ENCODE measurements at regions not wholly inside any gene's neighbourhood (a gene's known extent, or its start where the extent isn't known, plus 50 kb on each side); places are given as distances from the start of the nearest gene placed in this dataset.

DNA sequence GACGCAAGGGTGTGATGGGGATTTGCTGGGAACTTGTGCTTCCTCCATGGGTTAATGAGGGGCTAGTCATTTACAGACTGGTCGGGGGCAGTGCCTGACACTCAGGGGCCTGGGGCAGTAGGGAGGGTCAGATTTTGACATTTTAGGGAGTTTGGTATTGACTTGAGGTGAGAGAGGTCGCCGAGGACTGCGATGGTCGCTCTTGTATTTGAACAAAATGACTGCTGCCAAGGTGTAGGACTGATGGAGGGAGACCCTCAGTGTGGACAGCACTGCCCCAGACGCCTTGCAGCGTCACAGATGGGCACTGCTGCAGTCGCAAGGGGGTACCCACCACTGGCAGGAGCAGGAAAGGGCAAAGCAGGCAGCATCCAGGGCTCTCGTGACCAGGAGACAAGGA is 182.9 kb downstream of the RTP5 start:
- WGBS, 2 donors, result 80 to 84% methylated on average over 10 of the region's 10 CpGs
- TF ChIP-seq POLR2A (IDR thresholded peaks at IDR 0.05) (no peak), EP300 (IDR thresholded peaks at IDR 0.05) (no peak)
- H3K27ac ChIP-seq, result no peak overlapping the region
- H3K9me3 ChIP-seq, result no peaks in the 10 kb centered on the region
- no peaks in the 10 kb centered on the region for H3K36me3 ChIP-seq
- H3K4me3 ChIP-seq, result no peak overlapping the region
- peaks cover 0 to 4% of the 10 kb centered on the region in 2 donors for H3K27me3 ChIP-seq
- no peak for DNase-seq (ENCODE audit: low spot score in 2 of 2)
- H3K4me1 ChIP-seq, result no peaks in the 10 kb centered on the region

DNA sequence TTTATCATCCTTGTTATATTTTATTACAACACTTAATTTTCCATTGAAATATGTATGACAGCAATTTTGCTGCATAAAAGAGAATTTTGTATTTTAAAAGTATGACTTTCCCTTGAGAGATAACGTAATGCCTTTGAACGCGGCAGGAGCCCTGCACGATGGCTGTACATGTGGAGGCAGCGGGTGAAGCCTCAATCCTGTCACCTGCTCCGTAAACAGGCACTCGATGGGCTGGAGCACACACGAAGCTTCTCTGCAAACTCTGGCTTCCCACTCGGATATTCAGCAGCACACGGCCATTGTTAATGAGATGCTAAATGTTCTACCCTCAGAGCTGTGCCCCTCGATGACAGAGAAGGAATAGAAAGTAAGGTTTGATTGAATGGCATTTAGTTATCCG is 184.4 kb downstream of the RTP5 start:
- H3K27ac ChIP-seq, result no peak overlapping the region
- H3K9me3 ChIP-seq, result no peaks in the 10 kb centered on the region
- H3K27me3 ChIP-seq, result no peaks in the 10 kb centered on the region
- no peak for TF ChIP-seq POLR2A (IDR thresholded peaks at IDR 0.05)
- TF ChIP-seq, protein P1, sequence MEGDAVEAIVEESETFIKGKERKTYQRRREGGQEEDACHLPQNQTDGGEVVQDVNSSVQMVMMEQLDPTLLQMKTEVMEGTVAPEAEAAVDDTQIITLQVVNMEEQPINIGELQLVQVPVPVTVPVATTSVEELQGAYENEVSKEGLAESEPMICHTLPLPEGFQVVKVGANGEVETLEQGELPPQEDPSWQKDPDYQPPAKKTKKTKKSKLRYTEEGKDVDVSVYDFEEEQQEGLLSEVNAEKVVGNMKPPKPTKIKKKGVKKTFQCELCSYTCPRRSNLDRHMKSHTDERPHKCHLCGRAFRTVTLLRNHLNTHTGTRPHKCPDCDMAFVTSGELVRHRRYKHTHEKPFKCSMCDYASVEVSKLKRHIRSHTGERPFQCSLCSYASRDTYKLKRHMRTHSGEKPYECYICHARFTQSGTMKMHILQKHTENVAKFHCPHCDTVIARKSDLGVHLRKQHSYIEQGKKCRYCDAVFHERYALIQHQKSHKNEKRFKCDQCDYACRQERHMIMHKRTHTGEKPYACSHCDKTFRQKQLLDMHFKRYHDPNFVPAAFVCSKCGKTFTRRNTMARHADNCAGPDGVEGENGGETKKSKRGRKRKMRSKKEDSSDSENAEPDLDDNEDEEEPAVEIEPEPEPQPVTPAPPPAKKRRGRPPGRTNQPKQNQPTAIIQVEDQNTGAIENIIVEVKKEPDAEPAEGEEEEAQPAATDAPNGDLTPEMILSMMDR (IDR thresholded peaks at IDR 0.05), result no peak
- no peak for TF ChIP-seq EP300 (IDR thresholded peaks at IDR 0.05)
- H3K36me3 ChIP-seq, result no peaks in the 10 kb centered on the region
- DNase-seq (ENCODE audit: low spot score in 2 of 2), result no peak
- H3K4me1 ChIP-seq, result no peaks in the 10 kb centered on the region
- 81 to 85% methylated on average over 12 of the region's 12 CpGs for WGBS, 2 donors
- H3K4me3 ChIP-seq, result no peak overlapping the region

DNA sequence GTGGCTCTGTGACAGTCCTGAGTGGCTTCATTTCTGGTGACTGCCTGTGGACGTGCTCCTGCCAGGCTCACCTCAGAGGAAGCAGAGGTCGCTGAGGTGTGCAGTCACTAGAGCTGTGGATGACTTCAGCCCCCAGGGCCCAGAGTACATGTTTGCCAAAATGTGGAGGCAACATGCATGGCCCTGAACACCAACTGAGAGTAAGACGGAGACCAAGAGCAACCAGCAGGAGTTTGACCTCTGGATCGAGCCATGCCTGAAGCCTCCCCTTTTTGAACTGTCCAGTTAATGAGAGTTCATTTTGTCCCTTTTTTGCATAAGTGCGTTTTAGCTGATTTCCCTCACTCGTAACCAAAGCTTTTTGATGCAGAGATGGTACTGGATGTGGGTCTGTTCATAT is 184.9 kb downstream of the RTP5 start:
- no peaks in the 10 kb centered on the region for H3K27me3 ChIP-seq
- no peak overlapping the region for H3K27ac ChIP-seq
- no peak for DNase-seq (ENCODE audit: low spot score in 2 of 2)
- TF ChIP-seq, protein P1 (IDR thresholded peaks at IDR 0.05), result no peak
- TF ChIP-seq POLR2A (IDR thresholded peaks at IDR 0.05) (no peak), EP300 (IDR thresholded peaks at IDR 0.05) (no peak)
- H3K4me1 ChIP-seq, result no peaks in the 10 kb centered on the region
- no peaks in the 10 kb centered on the region for H3K9me3 ChIP-seq
- H3K36me3 ChIP-seq, result no peaks in the 10 kb centered on the region
- no peak overlapping the region for H3K4me3 ChIP-seq
- WGBS, 2 donors, result 84 to 90% methylated on average over 6 of the region's 6 CpGs

DNA sequence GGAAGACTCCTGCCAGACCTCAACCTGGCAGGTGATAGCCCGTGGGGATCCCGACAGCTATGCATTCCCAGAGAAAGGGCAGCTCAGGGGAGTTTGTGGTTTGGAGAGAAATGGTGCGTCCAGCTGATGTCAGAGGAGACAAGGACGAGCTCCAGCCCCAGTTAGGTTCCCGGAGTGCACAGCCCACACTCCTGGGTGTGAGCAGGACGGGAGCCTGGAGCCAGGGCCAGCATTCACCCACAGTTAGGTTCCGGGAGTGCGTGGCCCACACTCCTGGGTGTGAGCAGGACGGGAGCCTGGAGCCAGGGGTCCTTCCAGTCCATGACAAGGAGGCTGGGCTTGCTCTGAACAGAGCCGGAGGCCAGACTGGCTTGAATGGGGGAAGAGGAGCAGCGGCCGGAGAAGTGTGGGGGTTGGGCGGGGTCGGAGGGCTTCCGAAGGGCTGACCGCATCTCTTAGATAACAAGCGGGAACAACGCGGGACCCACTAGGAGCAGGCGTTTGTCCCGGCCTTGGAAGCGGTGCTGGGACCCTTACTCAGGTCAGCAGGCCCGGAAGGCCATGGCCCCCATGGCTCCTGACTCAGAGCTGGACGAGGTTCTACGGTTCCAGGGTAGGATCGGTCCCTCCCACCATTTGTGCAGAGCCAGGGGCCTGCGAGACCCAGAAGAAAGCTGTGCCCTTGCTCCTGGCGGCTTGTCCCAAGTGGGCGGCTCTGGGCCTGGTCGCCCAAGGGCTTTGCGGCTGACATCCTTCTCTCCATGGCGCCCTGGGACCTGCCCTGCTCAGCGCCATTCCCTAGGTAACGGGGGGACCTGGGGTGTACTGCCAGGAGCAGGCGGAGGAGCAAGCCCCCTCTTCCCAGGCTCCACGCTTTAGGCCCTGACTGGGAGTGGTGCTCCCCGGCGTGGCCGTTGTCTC is 185.6 kb downstream of the RTP5 start:
- no peak overlapping the region for H3K27ac ChIP-seq
- H3K27me3 ChIP-seq, result no peaks in the 10 kb centered on the region
- H3K4me3 ChIP-seq, result no peak overlapping the region
- no peaks in the 10 kb centered on the region for H3K36me3 ChIP-seq
- H3K4me1 ChIP-seq, result no peaks in the 10 kb centered on the region
- TF ChIP-seq, protein P1 (IDR thresholded peaks at IDR 0.05), result no peak
- peaks cover 0 to 1% (median 0%) of the 10 kb centered on the region in 4 donors for H3K9me3 ChIP-seq
- no peak for DNase-seq (ENCODE audit: low spot score in 2 of 2)
- WGBS, 2 donors, result 88% methylated on average over 26 to 37 of the region's 39 CpGs

DNA sequence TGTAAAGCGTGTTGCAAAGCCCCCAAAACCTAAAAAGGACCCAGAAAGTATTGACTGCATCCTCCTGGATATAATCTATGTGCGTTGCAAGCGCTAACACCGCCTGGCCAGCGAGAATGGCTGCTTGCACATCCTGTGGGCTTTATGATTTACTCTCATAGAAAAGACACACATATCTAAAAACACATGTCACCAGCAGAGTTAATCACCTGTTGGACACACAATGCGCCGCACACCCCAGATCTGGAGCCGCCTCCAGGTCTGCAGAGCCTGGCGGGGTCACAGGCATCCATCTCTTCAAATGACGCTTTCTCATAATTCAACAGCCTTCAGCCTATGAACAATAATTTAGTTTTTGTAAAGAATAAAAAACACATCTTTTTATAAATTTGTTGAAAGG is 186.5 kb downstream of the RTP5 start:
- TF ChIP-seq EP300 (IDR thresholded peaks at IDR 0.05) (no peak), POLR2A (IDR thresholded peaks at IDR 0.05) (no peak)
- no peak for DNase-seq (ENCODE audit: low spot score in 2 of 2)
- Histone ChIP-seq H3K4me3 (no peak overlapping the region), H3K27ac (no peak overlapping the region), H3K4me1 (no peaks in the 10 kb centered on the region), H3K9me3 (peaks cover 0 to 5% (median 0%) of the 10 kb centered on the region in 4 donors), H3K36me3 (no peaks in the 10 kb centered on the region), H3K27me3 (no peaks in the 10 kb centered on the region)
- 87% methylated on average over 10 of the region's 10 CpGs for WGBS, 2 donors

DNA sequence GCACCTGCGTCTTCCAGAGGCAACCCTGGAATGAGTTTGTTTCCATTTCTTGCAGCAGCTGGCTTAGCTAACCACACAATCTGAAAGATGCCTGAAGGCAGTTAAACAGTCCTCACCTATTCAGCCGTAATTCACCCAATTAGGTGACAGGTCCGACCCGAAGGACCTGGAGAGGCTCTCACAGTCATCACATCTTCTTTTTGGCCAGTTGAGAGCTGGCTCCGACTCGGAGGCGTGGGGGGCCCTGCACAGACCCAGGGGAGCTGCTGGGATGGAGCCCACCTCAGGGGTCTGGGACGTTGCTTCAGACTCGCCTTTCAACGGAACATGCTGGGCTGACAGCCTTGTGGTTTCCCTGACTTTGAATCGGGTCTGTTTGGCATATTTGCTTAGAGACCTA is 187.3 kb downstream of the RTP5 start:
- Histone ChIP-seq H3K27ac (no peak overlapping the region), H3K27me3 (no peaks in the 10 kb centered on the region), H3K4me3 (no peak overlapping the region), H3K36me3 (no peaks in the 10 kb centered on the region), H3K9me3 (peaks cover 0 to 5% (median 0%) of the 10 kb centered on the region in 4 donors), H3K4me1 (no peaks in the 10 kb centered on the region)
- 66 to 70% methylated on average over 11 of the region's 11 CpGs for WGBS, 2 donors
- no peak for DNase-seq (ENCODE audit: low spot score in 2 of 2)
- TF ChIP-seq POLR2A (IDR thresholded peaks at IDR 0.05) (no peak), EP300 (IDR thresholded peaks at IDR 0.05) (no peak)
- TF ChIP-seq, protein P1 (IDR thresholded peaks at IDR 0.05), result no peak
